Inflammatory macrophage treated with lipopolysaccharide for 1 hour (primary cell): ENCODE measurements at regions not wholly inside any gene's neighbourhood (a gene's known extent, or its start where the extent isn't known, plus 50 kb on each side); places are given as distances from the start of the nearest gene placed in this dataset.
A peak's percentile ranks its signal among the peaks of the same experiment; 100 is the strongest.

ENCODE experiments used
- DNase-seq, 2 donors: peaks; one replicate each; pipeline ENCODE4 v3.0.0-alpha.2; 2020 to 2022

GRCh38 chr10:4064489-4064888 lies 279.5 kb upstream of the KLF6 start:
- DNase-seq: no peak

DNA sequence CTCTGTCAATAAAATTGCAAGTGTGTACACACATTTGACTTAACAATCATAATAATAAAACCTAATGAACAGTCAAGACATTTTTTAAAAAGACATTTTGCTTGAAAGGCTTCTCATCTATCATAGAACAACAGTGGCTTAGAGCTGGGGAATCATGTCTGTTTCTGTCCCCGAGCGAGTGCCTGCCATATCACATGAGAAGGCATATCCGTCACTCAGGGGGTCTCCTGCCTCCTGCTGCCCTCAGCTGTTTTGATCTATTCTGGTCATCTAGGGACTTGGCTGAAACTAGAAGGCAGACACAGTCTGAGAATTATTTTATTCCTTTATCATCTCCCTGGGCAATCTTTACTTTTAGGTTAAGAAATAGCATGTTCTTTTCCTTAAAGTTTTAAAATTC lies 278.7 kb upstream of the KLF6 start:
- no peak for DNase-seq

DNA sequence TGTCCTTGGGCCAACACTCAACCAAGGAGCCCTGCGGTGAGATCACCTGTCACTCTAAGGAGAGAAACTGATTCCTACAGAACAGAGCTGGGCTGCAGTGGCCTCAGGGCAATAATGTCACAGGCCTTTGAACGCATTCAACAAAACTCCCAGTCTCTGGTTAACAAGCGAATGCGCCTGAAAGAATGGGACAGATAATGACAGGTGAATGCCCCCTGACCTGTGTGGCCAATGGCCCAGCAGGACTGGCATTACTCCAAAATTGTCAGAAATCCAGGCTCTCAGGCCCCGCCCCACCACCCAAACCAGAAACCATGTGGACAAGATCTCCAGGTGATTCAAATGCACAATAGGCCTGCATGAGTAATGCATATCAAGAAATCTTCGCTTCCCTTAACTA lies 277.7 kb upstream of the KLF6 start:
- no peak for DNase-seq

DNA sequence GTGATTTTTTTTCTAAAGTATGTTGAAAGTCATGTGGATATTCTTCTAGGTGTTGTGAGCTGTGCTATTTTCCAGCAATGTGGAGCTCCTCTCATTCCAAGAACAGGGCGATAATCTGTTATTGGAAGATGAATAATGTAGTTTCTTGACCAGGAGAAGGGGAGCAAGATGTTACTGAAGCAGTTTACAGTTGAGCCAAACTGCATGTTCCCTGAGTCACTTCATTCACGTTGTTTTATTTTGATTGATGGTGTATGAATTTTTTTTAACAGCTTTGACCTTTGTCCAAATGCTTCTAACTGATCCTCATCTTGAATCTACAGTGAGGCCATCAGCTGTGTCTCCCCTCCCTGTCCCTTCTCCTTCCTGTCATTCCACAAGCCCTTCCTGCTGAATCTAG lies 277.1 kb upstream of the KLF6 start:
- no peak for DNase-seq

- DNase-seq: no peak
Measured at GRCh38 chr10:4061441-4061951, 276.5 kb upstream of the KLF6 start.

DNA sequence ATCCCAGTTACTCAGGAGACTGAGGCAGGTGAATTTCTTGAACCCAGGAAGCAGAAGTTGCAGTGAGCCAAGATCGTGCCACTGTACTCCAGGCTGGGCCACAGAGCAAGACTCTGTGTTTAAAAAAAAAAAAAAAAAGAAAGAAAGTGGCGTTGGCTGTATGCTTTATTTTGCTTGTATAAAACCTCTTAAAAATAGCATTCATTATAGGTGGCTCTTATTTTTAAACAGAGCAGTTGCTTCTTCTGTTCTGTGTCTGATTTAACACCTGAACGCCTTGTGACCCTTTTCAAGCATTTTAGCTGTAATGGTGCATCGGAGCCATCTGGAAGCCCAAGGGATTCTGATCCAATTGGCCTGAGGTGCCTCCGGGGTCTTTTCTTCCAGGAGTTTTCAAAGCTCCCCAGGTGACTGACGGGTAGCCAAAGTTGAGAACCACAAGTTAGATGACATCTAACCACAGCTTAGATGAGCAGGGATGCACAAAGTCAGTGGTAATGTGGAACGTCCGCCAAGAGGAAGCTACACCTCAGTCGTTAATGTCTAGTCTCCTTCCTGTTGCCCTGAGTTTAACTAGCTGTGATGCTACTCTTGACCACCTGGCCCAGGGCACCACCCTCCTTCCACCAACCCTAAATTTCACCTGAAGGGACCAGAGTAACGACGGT lies 274.6 kb upstream of the KLF6 start:
- DNase-seq: no peak

- DNase-seq: no peak
Measured at GRCh38 chr10:4058514-4059029, 273.6 kb upstream of the KLF6 start.

- DNase-seq: no peak
Measured at GRCh38 chr10:4057725-4058513, 272.9 kb upstream of the KLF6 start.

DNA sequence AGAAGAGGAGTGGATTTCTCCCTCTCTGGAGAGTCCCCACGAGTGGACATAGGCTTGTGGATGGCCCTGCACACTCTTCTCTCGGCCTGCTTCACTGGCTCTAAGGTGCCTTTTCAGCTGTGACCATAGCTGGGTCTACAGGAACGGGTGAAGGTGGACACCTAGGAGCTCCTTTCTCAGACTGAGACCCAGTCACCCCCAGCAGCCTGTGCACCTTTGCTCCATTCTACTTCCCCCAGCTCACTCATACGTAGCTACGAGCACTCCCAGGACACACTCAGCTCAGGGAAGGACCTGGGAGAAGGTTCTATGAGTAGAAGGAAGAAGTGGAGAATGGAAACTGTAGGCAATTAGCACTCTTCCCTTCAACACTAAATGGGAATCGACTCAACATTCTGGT lies 272.0 kb upstream of the KLF6 start:
- no peak for DNase-seq

GRCh38 chr10:4054656-4055435 lies 269.8 kb upstream of the KLF6 start:
- DNase-seq: no peak

- peak in 1 of 2 donors; percentile 36 for DNase-seq
Measured at GRCh38 chr10:4053940-4054339, 268.9 kb upstream of the KLF6 start.

DNA sequence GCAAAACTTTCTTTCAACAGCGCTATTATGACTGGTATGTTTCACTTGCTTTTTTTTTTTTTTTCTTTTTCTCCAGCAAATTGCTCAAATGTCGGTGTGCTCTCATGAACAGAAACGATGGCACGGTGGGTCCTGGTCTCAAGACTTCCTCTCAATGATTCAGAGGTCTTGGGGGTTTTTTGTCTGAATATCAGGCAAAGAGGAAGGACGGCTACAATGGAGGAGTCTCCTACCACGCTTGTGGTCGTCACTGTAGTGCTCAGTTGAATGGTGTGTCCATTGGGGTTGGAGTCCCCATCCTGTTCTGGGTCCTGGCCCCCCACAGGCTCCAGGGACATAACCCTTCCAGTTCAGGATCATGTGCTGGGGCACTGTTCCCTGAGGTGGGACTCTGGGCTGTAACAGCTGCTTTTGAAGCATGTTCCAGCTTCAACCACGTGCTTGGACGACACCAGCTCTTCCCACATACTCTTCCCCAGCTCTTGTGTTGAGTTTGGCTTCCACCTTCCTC lies 266.7 kb upstream of the KLF6 start:
- peak; percentile 55 to 77 for DNase-seq

DNA sequence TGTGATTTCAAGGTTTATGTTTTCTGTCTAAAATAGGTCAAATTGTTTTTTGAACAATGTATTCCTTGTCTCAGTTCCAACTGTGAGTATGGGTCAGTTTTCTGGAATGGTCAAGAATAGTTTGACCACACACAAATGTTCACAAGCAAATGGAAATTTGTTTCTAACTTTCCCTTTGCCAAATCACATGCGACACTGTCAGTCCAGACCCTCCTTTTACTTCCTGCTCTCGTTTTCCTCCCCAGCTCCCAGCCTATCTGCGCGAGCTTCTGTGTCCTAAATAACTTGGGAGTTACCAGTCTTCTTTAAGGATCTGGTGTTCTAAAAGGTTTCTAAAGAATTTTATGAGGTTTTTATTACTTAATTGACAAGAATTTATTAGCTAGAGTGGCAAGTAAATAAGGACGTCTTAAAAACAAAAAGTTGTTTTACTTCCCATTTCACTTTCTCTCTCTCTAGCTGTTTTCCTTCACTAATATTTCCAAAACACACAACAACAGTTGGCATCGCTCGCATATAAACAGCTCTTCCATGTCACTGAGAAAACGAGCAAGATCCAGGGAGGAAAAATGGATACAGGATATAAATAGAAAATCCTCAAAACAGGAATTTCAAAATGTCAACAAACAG lies 266.1 kb upstream of the KLF6 start:
- DNase-seq: peak; percentile 67 to 68

GRCh38 chr10:4050061-4050460 lies 265.1 kb upstream of the KLF6 start:
- DNase-seq: no peak

DNA sequence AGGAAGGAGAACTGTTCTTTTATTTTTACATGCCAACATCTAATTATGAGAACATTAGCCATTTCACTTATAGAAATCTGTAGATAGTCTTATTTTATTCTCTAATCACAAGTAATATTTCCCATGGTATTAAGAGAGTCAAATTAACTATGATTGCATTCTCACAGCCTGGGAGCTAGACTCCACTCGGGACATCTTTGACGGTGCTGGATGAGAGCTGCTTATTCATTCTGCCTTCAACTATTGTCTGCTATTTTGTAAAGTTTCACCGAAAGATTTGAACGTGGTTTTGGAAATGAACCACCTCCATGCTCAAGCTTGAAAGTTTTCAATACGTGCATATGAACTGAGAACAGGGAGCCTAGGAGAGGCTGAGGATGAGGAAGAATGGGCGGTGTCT lies 264.3 kb upstream of the KLF6 start:
- no peak for DNase-seq

DNA sequence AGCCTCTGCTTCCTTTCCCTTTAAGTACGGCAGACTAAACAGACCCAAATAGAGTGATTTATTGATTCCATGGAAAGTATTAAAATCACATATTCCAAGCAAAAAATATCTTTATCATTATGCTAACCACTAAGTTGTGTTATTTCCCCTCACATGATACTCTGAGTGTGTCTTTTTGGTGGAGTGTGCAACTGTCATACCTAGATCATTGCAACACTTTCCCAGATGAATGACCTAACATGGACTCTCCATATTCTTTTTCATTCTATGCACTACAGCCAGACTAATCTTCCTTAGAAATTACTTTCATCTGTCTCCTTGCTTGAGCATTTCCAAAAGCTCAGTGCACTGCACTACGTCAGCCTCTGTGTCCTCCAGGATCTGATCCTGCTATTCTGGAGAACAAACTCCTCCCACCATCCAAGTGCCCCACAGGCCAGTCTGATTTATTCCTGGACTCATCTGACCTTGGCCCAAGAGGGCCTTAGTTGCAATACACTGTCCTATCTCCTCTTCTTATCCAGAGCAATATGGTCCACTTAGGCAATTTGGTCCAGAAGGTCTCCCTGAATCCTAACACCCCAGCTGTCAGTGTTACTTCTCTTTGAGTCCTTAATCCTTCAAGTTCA lies 263.3 kb upstream of the KLF6 start:
- DNase-seq: peak in 1 of 2 donors; percentile 46

DNA sequence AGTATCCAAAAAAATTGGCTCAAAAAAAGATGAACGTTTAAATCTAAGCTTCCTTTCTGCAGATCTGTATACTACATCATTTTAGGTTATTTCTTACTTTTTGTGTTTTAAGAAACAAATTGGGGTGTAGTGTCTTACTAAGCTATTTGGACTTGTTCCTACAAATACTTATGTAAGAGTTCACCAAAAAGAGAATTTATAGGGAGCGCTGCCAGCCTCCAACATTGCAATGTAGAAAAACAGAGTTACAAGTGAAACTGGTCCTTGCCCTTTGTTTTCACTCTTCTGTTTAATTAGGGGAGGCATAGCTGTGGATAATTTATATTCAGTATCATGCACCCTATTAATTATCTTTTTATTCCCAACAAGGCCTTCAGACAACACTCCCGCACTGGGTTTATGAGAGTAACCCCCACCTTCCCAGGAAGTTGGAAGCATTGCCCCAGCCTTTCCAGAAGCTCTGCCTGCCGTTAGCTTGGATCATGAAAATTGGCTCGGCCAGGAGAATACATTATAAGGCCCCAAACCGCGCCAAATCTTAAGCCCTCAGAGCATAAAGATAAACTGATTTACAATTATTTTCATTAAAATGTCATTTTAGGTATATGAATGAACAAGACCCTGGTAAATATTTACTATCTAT lies 261.8 kb upstream of the KLF6 start:
- no peak for DNase-seq

DNA sequence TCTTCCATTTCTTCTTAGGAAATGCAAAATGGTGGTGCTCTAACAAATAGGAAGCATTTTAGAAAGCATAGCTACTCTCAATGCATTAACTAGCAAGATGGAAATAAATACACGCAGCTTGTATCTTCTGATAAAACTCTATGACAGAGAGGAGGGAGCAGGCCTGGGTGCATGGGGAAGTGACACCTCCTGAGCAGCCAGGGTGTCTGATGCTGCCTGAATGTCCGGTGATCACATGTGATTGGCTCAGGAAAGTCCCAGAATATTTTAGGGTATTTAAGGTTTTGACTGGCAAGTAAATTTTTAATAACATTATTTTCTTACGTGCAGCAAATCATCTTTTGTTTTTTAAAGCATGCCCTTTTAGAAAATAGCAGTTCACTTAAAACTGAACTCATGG lies 261.0 kb upstream of the KLF6 start:
- DNase-seq: peak in 1 of 2 donors; percentile 66

DNA sequence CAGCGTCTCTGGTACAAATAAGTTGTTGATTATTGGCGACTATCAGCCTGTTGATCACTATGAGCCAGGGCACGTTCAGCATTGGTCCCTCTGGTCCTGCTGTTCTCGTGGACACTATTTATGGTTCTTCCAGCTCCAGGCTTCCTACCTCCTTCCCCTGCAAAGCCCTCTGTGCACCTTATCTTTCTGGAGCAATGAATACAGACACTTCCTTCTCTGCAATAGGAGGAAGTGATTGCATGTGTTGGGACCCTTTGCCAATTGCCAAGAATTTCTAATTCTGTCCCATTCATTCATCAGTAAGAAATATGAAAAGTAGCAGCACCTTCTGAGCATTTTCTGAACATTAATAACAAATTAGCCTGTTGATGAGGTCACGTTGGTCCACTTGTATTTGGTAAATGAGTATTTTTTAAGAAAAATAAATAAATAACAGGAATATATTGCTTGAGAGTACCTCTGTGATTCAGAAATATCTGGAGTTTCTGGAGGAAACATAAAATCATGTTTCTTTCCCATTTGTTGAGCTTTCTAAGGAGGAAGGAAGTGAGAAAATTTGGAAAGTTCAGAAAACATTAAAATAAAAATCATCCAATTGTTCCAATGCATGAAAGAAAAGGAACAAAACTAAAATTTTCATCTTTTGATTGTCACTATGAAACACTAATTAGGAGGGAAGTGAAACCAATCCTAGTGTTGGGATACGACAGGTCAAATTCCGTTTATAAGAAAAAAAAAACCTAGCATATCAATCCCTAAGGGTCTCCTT lies 259.1 kb upstream of the KLF6 start:
- DNase-seq: peak in 1 of 2 donors; percentile 38

DNA sequence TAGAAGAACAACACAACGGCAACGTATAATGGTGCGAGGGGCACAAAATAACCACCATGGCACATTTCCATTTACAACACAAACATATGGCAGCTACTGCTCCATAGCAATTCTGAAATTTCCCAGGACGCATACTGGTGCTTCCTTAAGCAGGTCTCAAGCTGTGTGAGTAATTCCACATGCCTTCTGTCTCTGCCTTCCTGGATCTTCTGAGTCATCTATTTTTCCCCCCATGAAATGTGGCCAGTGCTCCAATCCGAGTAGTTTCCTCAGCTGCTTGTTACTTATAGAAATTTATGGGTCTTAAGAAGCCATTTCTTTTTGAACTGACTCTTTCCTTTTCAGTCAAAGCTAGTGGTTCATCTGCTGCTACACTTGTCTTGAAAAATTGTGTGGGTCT lies 256.6 kb upstream of the KLF6 start:
- no peak for DNase-seq

GRCh38 chr10:4038000-4038399 lies 253.0 kb upstream of the KLF6 start:
- no peak for DNase-seq
